NCI-H2171 (cell line): ENCODE measurements at regions not wholly inside any gene's neighbourhood (a gene's known extent, or its start where the extent isn't known, plus 50 kb on each side); places are given as distances from the start of the nearest gene placed in this dataset.
"Not testable (repeated sequence)": the region's sequence is repeated elsewhere in the genome, so short reads cannot be mapped to it uniquely, and the experiment has no call there.

Experiments
- DNase-seq: peaks from one replicate; lab custom pipeline; 2025; lab: John Stamatoyannopoulos, UW

GRCh38 chr1:221877311-221877710 is 135.4 kb upstream of the DUSP10 start:
- no peak for DNase-seq

- DNase-seq, result no peak
These were observed 133.1 kb upstream of the DUSP10 start for GRCh38 chr1:221875004-221875330.

- DNase-seq, result no peak
These were observed 132.6 kb upstream of the DUSP10 start for GRCh38 chr1:221874285-221875003.

GRCh38 chr1:221873673-221874072 is 131.8 kb upstream of the DUSP10 start:
- no peak for DNase-seq

GRCh38 chr1:221871056-221871455 is 129.2 kb upstream of the DUSP10 start:
- no peak for DNase-seq

GRCh38 chr1:221869779-221870178 is 127.9 kb upstream of the DUSP10 start:
- DNase-seq, result no peak

- no peak for DNase-seq
These were observed 126.9 kb upstream of the DUSP10 start for GRCh38 chr1:221868593-221869303.

GRCh38 chr1:221867003-221867402 is 125.1 kb upstream of the DUSP10 start:
- DNase-seq, result no peak

GRCh38 chr1:221865808-221866207 is 123.9 kb upstream of the DUSP10 start:
- no peak for DNase-seq

GRCh38 chr1:221863635-221864034 is 121.7 kb upstream of the DUSP10 start:
- DNase-seq, result no peak

- no peak for DNase-seq
These were observed 121.1 kb upstream of the DUSP10 start for GRCh38 chr1:221862971-221863370.

- DNase-seq, result no peak
These were observed 117.1 kb upstream of the DUSP10 start for GRCh38 chr1:221858818-221859611.

- not testable (repeated sequence) for DNase-seq
These were observed 115.2 kb upstream of the DUSP10 start for GRCh38 chr1:221857094-221857444.

- DNase-seq, result no peak
These were observed 114.6 kb upstream of the DUSP10 start for GRCh38 chr1:221856228-221857093.

GRCh38 chr1:221855156-221855555 is 113.3 kb upstream of the DUSP10 start:
- DNase-seq, result no peak

- no peak for DNase-seq
These were observed 109.4 kb upstream of the DUSP10 start for GRCh38 chr1:221851336-221851735.

GRCh38 chr1:221850470-221851187 is 108.7 kb upstream of the DUSP10 start:
- no peak for DNase-seq

GRCh38 chr1:221849897-221850296 is 108.0 kb upstream of the DUSP10 start:
- DNase-seq, result no peak

- no peak for DNase-seq
These were observed 107.2 kb upstream of the DUSP10 start for GRCh38 chr1:221849110-221849509.

GRCh38 chr1:221847676-221848075 is 105.8 kb upstream of the DUSP10 start:
- DNase-seq, result no peak

- DNase-seq, result no peak
These were observed 103.9 kb upstream of the DUSP10 start for GRCh38 chr1:221845650-221846371.
